ENCODE measurements at regions not wholly inside any gene's neighbourhood (a gene's known extent, or its start where the extent isn't known, plus 50 kb on each side); places are given as distances from the start of the nearest gene placed in this dataset.

GRCh38 chr11:95688015-95688414, 101.6 kb downstream of the FAM76B start:
- intact Hi-C loops (cut with DNase I; ENCODE audit: low total_unique reads) = no loop called here
- DNase-seq (ENCODE audit: low spot score in 2 of 2) = no peak
- no peak overlapping the region for H3K4me3 ChIP-seq (ENCODE audit: low read depth, poor library complexity, severe bottlenecking)
- 82 to 89% methylated on average over 2 of the region's 2 CpGs for WGBS, 2 donors
- TF ChIP-seq CTCF (IDR thresholded peaks at IDR 0.05) (no peak), POLR2A (IDR thresholded peaks at IDR 0.05) (no peak)

GRCh38 chr11:95686265-95686664, 103.3 kb downstream of the FAM76B start:
- intact Hi-C loops (cut with DNase I; ENCODE audit: low total_unique reads) = no loop called here
- 81 to 89% methylated on average over 3 of the region's 3 CpGs for WGBS, 2 donors
- DNase-seq (ENCODE audit: low spot score in 2 of 2) = no peak
- TF ChIP-seq POLR2A (IDR thresholded peaks at IDR 0.05) = no peak
- no peak for TF ChIP-seq CTCF (IDR thresholded peaks at IDR 0.05)
- no peak overlapping the region for H3K4me3 ChIP-seq (ENCODE audit: low read depth, poor library complexity, severe bottlenecking)

GRCh38 chr11:95684701-95685100, 104.9 kb downstream of the FAM76B start:
- no peak for DNase-seq (ENCODE audit: low spot score in 2 of 2)
- H3K4me3 ChIP-seq (ENCODE audit: low read depth, poor library complexity, severe bottlenecking) = no peak overlapping the region
- 74 to 89% methylated on average over 2 of the region's 2 CpGs for WGBS, 2 donors
- TF ChIP-seq CTCF (IDR thresholded peaks at IDR 0.05) (no peak), POLR2A (IDR thresholded peaks at IDR 0.05) (no peak)
- intact Hi-C loops (cut with DNase I; ENCODE audit: low total_unique reads) = no loop called here

- intact Hi-C loops (cut with DNase I; ENCODE audit: low total_unique reads) = no loop called here
Measured at GRCh38 chr11:95684170-95684569, 105.4 kb downstream of the FAM76B start.

GRCh38 chr11:95682552-95682951, 107.0 kb downstream of the FAM76B start:
- DNase-seq (ENCODE audit: low spot score in 2 of 2) = no peak
- intact Hi-C loops (cut with DNase I; ENCODE audit: low total_unique reads) = no loop called here
- TF ChIP-seq POLR2A (IDR thresholded peaks at IDR 0.05) (no peak), CTCF (IDR thresholded peaks at IDR 0.05) (no peak)
- WGBS, 2 donors = 53 to 57% methylated on average over 2 of the region's 2 CpGs
- no peak overlapping the region for H3K4me3 ChIP-seq (ENCODE audit: low read depth, poor library complexity, severe bottlenecking)

More at GRCh38 chr11:95684170-95684569, 105.4 kb downstream of the FAM76B start:
- no peak overlapping the region for H3K4me3 ChIP-seq (ENCODE audit: low read depth, poor library complexity, severe bottlenecking)
- WGBS, 2 donors = 96 to 100% methylated on average over 1 of the region's 1 CpG
- TF ChIP-seq CTCF (IDR thresholded peaks at IDR 0.05) = no peak
- TF ChIP-seq POLR2A (IDR thresholded peaks at IDR 0.05) = no peak
- DNase-seq (ENCODE audit: low spot score in 2 of 2) = no peak

GRCh38 chr11:95680169-95680929, 109.2 kb downstream of the FAM76B start:
- H3K4me3 ChIP-seq (ENCODE audit: low read depth, poor library complexity, severe bottlenecking) = no peak overlapping the region
- TF ChIP-seq POLR2A (IDR thresholded peaks at IDR 0.05) = no peak
- WGBS, 2 donors = 57 to 58% methylated on average over 3 of the region's 3 CpGs
- intact Hi-C loops (cut with DNase I; ENCODE audit: low total_unique reads) = no loop called here
- DNase-seq (ENCODE audit: low spot score in 2 of 2) = no peak

Data from lower leg skin (tissue), 4 donors.